HG03103 (cell line): ENCODE measurements at regions not wholly inside any gene's neighbourhood (a gene's known extent, or its start where the extent isn't known, plus 50 kb on each side); places are given as distances from the start of the nearest gene placed in this dataset.

ENCODE experiments used
- ATAC-seq: cut with Tn5 transposase; IDR thresholded peaks from one replicate; pipeline ENCODE4 v1.9.1; 2021; ENCODE audit warnings: low read depth; ENCODE audit not compliant: unreplicated experiment

- no peak for ATAC-seq
Measured at GRCh38 chr2:160630801-160631590, 137.4 kb upstream of the RBMS1 start.

GRCh38 chr2:160632084-160632975, 138.7 kb upstream of the RBMS1 start:
- ATAC-seq = no peak

DNA sequence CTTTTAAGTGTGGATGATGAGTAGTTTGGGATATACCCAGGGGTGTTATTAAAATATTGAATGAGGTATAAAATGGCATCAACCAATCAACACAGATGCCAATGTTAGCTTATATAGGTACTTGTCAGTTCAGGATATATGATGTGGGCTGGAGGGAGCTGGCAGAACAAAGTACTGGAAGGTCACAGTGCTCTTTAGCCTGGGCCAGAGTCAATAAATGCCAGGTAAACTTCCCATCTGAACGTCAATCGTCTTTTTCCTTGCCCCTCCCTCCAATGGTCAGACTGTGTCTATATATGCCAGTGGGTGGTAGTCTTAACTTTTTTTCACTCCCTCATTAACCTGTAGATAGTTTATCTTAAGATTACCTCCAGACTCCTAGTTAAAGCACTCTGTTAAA, 140.8 kb upstream of the RBMS1 start:
- ATAC-seq = no peak

DNA sequence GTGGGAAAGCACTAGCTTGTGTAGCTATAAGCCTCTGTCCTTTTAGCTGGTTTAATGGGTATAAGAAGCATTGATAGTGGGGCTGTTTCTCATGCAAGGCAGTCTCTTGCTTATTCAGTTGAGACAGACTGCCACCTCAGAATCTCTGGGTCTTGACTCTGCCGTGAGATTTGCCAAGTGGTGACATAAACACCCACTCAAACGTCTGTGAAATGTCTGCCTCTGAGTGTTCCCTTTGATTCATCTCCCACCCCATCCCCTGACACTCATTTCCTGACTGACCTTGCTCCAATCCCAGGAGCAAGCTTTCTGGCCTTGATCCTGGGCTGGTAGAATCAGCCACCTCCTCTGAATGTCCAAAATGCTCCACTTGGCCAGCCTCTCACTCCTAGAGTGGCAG, 141.9 kb upstream of the RBMS1 start:
- ATAC-seq = no peak

- ATAC-seq = no peak
Measured at GRCh38 chr2:160639472-160639871, 145.9 kb upstream of the RBMS1 start.

- ATAC-seq = no peak
Measured at GRCh38 chr2:160646684-160647444, 153.3 kb upstream of the RBMS1 start.

DNA sequence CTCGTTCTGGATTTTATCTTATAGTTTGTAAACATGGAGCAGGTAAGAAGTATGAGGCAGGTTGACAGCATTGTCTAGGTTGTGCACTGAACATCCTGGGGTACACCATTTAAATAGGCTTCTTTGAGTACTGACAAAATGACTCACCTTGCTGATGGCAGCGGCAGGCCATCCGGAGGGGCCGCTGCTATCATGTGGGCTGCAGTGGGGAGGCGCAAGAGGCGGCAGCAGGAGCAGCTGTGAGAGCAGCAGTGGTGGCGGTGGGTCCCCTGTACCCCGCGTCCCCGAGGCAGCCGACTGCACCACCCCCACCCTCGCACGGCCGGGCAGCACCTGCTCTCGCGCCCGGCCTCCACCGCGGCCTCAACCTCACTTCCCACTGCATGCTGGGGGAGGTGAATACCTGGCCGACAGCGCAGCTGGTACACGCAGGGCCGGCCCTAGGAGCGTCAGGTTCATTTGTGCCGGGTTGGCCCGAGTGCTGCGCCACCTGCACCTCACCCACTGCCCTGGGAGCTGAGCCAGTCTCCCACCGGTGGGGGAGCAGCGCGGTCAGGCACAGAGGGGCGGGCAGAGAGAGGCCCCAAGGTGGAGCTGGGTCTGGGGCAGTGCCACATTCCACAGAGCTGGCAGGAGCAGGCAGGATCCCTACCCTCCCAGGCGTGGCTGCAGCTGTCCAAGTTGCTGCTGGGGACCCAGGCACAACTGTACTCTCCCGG, 154.5 kb upstream of the RBMS1 start:
- ATAC-seq = no peak

GRCh38 chr2:160649698-160650097, 156.1 kb upstream of the RBMS1 start:
- no peak for ATAC-seq

DNA sequence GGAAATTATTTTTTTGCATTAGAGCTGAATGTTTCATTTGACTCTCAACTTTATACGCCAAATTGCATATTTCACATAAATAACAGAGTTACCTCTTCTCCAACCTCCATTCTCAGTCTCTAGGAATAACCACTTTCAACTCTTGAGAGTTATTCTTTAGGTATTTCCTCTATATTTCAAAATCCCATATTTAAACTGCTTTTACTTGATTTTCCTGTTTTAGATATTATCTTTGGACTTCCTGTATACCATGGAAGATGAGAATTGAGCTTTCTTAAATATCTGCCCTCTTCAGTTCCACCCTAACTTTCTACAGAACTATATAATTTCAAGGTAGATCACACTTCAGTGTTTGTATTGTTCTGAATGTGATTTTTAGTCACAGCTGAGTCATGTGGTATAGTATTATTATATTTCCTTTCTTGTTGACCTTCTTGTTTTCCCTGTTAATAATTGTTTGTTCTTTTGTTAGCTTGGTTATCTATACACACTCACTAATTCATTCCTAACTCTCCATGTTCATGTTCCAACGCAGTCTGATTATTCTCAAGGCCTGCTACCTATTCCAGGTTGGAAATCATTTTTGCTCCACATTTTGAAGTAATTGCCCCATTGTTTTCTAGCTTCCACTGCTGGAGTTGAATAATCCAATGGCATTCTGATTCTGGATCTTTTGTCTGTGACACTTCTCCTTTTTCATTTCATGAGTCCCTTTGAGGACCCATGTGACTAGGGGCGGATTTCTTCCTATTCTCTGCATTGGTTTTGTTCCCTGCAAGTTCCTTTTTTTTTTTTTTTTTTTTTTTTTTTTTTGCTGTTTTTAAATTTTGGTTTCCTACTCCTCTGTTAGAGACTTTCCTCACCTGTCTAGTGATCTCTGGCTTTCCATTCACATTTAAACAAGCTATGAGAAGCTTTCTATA, 156.8 kb upstream of the RBMS1 start:
- ATAC-seq = no peak

DNA sequence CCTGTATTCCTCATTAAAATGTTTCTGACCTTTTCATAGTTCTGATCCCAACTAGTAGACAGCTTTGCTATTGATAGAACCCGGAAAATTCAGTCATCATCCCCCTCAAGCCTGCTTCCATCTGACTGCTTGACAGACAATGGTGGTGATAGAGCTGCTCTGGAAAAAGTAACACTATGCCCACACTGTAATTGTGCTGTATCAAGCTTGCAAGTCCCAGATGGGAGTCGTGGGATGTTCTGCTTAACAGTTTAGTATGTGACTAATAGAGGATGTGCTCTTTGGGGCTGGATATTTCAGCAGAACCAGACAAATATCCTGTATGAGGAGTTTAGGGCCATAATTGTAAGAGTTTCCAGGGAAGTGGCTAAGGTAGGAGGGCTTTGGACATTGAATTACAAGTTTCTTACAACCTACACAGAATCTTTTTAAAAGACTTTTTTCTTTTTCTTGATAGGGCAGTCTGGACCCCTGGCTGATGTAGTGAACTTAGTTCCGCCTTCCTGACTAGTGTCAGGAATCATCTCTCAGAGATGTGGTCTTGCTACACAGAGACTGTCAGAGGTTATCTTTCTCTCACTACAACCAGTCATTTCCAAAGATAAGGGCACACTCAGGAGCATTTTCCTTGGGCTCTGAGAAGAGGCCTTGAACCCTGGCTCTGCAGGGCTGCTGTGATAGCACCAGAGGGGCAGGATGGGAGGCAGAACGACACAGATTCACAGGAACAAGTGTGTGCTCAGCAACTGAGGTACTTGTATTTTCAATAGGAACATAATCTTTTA, 158.0 kb upstream of the RBMS1 start:
- no peak for ATAC-seq

DNA sequence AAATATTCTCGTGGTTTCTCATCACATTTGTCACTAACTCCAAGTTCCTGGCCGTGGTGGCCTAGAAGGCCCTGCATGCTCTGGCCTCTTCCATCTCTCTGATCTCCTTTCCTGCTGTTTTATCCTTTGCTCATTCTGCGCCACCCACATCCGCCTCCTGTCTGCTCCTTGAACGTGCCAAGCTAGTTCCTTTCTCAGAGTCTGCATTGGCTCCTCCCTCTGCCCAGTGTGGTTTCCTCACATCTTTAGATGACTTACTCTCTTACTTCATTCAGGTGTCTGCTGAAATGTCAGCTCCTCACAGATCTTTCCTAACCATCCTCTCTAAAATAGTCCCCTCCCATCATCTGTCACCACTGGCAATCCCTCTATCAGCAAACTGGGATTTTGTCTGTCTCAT, 158.6 kb upstream of the RBMS1 start:
- ATAC-seq = no peak

- no peak for ATAC-seq
Measured at GRCh38 chr2:160657196-160657595, 163.6 kb upstream of the RBMS1 start.

- no peak for ATAC-seq
Measured at GRCh38 chr2:160658851-160659250, 165.2 kb upstream of the RBMS1 start.

DNA sequence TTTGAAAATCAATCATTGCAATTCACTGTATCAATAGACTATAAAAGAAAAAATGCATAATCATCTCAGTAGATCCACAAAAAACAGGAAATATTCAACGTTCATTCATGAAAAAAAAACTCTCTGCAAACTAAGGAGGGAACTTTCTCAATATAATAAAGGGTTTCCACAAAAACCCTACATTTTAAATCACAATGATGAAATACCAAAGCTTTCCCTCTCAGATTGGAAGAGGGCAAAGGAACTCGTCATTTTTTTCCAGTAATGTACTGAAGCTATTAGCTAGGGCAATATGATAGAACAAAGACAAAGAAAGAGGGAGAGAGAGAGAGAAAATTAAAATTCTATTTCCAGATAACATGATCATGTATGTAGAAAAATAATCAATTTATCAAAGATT, 167.1 kb upstream of the RBMS1 start:
- ATAC-seq = no peak

- ATAC-seq = no peak
Measured at GRCh38 chr2:160664603-160665140, 171.1 kb upstream of the RBMS1 start.

DNA sequence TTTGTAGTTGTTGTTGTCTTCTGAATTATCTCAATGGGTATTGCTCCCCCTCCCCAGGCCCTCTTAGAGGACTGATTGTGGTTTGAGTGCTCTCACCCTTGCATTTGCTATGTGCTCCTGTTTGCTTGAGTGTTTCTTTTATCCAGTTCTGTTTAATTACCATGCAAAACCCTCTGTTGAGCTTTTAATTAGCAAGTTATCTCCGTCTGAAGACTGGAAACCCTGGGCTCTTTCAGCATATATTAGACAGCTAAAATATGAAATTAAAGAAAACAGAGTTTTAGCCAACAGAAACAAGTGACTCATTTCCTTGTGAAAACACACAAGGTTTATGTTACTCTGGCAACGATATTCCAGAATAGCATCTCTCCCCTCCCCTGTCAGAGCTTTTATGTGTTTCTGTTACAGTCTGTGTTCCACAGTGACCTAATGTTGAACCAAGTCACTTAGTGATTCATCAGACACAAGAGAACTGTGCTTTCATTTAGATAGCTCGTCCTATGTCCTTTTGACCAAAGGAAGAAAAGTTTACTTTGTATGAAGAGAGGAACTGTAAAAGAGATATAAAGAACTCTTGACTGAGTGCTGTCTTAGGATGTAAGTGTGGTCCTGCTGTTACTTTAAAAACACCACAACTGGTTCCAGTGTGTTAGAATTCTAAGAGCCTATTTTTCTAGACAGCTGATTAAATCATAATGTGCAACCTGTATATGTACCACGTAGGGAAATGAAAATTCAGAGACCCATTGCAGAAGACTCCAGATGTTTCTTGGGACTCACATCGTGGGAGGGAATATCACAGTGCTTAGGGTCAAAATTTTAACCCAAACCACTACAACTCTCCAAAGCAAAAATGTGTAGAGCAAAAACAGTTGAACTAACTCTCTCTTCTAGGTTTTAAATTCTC, 172.8 kb upstream of the RBMS1 start:
- peak; percentile 74 for ATAC-seq

DNA sequence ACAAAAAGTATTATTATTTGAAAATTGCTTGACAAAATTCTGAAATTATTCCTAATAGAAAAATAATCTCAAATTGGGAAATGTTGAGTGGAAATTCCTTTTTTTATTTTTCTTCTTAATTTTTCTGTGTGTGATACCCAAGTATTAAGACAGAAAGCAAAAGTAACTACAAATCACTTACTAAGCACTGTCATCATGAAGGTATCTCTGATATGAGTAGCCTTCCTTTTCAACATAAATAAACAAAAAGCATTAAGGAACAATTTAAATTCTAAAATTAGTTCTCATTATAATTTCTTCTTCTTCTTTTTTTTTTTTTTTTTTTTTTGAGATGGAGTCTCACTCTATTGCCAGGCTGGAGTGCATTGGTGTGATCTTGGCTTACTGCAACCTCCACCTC, 174.2 kb upstream of the RBMS1 start:
- ATAC-seq = no peak
